GM12875 (cell line): ENCODE measurements at regions not wholly inside any gene's neighbourhood (a gene's known extent, or its start where the extent isn't known, plus 50 kb on each side); places are given as distances from the start of the nearest gene placed in this dataset.

Source experiments
- H3K4me3 ChIP-seq: one replicate; pipeline ENCODE4 v1.5.1; 2011; ENCODE audit warnings: low read depth, low read length, control low read depth
- TF ChIP-seq, protein P1 (sequence below): IDR thresholded peaks from 2 replicates; pipeline ENCODE4 v1.5.1; 2011; ENCODE audit warnings: low read depth, mild to moderate bottlenecking, control low read depth, inconsistent platforms, low read length, moderate library complexity, borderline replicate concordance; ENCODE audit not compliant: insufficient read depth

DNA sequence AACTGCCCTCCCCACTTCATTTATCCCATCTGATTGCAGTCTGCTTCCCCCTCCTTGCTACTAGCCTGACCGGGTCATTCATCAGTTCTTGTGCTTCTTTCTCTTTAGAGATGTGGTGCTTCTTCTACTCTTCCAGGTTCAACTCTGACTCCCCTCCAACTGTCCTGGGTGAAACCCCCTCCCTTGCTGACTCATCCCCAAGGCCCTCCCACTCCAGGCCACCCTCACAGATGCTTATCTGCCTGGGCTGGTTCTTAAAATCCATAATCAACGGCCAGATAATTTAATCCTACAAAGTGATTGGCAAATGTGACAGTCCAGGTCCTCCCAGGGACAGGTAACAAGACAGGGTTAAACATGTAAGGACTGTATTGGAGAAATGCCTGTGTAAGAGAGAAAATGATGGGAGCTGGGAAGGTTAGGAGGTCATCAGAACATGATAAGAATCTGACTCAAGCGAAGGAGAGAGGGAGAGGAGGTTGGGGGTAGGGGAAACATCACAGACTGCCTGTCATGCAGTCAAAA, 182.8 kb upstream of the C1QTNF7 start:
- TF ChIP-seq, protein P1, sequence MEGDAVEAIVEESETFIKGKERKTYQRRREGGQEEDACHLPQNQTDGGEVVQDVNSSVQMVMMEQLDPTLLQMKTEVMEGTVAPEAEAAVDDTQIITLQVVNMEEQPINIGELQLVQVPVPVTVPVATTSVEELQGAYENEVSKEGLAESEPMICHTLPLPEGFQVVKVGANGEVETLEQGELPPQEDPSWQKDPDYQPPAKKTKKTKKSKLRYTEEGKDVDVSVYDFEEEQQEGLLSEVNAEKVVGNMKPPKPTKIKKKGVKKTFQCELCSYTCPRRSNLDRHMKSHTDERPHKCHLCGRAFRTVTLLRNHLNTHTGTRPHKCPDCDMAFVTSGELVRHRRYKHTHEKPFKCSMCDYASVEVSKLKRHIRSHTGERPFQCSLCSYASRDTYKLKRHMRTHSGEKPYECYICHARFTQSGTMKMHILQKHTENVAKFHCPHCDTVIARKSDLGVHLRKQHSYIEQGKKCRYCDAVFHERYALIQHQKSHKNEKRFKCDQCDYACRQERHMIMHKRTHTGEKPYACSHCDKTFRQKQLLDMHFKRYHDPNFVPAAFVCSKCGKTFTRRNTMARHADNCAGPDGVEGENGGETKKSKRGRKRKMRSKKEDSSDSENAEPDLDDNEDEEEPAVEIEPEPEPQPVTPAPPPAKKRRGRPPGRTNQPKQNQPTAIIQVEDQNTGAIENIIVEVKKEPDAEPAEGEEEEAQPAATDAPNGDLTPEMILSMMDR = no peak
- no peak overlapping the region for H3K4me3 ChIP-seq

DNA sequence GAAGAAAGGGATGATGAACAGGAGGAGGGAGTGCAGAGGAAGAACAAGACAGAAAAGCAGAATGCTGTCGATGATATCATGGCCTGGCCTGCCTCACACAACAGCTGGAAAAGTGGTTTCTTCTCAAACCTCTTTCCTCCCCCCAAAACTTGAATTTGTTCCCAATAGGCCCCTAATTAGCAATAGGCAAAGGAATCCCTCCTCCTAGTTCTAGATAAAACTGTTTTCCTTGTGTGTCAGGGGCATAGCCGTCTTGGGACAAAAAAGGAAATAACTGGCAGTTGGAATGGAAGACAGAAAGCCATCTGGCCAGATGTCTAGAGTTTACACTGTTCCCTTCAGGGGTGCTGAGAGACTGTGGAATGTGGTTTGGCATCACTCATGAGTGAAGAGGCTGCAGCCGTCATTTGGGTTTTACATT, 177.8 kb upstream of the C1QTNF7 start:
- TF ChIP-seq, protein P1 = no peak
- H3K4me3 ChIP-seq = no peak overlapping the region

DNA sequence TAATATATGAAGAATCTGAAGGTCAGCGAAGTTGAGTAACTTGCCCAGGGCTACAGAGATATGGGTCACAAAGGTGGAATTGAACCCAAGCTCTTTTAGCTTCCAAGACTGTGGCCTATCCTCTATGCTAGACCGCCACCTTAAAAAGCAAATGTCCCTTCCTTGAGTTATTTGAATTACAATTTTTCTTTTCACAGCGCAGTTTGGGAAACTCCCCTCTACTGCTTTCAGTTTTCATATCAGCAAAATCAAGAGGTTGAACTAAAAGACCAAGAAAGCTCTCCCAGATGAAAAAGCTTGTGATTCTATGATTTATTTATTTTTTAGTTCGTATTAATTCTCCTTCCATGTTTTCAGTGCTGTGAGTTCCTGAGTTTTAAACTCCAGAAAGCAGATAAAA, 174.5 kb upstream of the C1QTNF7 start:
- TF ChIP-seq, protein P1 = no peak
- no peak overlapping the region for H3K4me3 ChIP-seq

DNA sequence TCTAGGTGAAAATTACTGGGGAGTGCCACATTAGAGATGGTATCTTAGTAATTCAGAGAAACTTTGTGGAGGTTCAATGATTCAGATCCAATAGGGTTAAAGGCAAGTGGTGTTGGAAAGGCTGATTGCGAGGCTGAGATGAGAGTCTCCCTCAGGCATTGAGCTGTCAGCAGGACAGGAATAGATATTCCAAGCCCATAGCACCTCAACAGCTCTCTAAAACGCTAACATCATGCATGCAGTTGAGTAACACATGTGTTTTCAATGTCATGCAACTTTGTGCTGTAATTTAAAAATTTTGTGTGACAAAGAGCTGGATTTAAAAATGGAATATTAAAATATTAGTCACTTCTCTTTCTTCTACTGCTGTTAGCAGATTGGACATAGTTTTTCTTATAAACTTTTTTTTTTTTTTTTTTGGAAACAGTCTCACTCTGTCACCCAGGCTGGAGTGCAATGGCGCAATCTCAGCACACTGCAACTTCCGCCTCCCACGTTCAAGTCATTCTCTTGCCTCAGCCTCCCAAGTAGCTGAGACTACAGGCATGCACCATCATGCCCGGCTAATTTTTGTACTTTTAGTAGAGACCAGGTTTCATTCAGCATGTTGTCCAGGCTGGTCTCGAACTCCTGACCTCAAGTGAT, 173.5 kb upstream of the C1QTNF7 start:
- H3K4me3 ChIP-seq = no peak overlapping the region
- TF ChIP-seq, protein P1 = no peak

DNA sequence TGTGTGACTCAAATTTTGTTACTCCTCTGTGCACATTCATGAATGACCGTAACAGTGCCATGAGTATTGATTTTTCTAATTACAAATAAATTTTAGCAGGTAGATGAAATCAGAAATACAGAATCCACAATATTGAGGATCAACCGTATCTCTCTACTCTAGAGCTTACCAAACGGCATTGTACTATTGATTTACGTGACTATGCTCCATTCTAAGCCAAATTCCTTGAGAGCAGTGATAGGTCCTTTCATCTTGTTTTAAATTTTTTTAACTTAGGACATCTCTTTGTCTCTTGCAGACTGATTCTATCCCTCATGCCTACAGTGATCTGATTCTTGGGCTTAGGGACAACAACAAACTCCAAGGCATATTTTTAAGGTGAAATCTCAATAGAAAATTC, 172.3 kb upstream of the C1QTNF7 start:
- TF ChIP-seq, protein P1 = no peak
- H3K4me3 ChIP-seq = no peak overlapping the region

DNA sequence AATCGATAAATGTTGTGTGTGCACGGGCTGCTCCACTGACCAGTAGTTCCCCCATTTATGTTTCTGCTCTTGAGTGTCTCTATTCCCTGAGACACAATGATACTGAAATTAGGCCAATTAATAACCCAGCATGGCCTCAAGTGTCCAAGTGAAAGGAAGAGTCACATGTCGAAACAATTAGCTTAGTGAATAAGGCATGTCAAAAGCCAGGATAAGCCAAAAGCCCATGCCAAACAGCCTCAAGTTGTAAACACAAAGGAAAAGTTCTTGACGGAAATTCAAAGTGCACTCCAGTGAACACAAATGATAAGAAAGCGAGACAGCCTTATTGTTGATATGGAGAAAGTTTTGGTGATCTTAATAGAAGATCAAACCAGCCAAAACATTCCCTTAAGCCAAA, 167.1 kb upstream of the C1QTNF7 start:
- TF ChIP-seq, protein P1 = no peak
- H3K4me3 ChIP-seq = no peak overlapping the region

DNA sequence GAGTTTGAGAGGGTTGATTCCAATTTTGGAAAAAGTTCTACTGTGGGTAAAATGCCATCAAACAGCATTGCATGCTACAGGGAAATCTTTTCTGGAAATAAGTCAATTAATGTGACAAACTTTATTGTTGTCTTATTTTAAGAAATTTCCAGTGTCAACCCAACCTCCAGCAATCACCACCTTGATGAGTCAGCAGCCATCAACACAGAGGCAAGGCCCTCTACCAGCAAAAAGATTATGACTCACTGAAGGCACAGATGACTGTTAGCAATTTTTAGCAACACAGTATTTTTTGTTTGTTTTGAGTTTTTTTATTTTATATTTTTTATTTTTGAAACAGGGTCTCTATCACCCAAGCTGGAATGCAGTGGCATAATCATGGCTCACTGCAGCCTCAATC, 165.4 kb upstream of the C1QTNF7 start:
- no peak overlapping the region for H3K4me3 ChIP-seq
- TF ChIP-seq, protein P1 = no peak
